Mesodermal cell (in vitro differentiated cells): ENCODE measurements at regions not wholly inside any gene's neighbourhood (a gene's known extent, or its start where the extent isn't known, plus 50 kb on each side); places are given as distances from the start of the nearest gene placed in this dataset.

Source experiments
- H3K27ac ChIP-seq: 2 replicates; pipeline ENCODE4 v1.7.0; 2013; ENCODE audit warnings: mild to moderate bottlenecking, low read depth, low read length, moderate library complexity; ENCODE audit not compliant: severe bottlenecking
- H3K36me3 ChIP-seq: 2 replicates; pipeline ENCODE4 v1.7.1; 2013; ENCODE audit warnings: mild to moderate bottlenecking, low read length, moderate library complexity; ENCODE audit not compliant: control insufficient read depth, insufficient read depth
- H3K4me1 ChIP-seq: one replicate; pipeline ENCODE4 v1.7.1; 2013; ENCODE audit warnings: mild to moderate bottlenecking, low read length; ENCODE audit not compliant: insufficient read depth, control insufficient read depth, poor library complexity, severe bottlenecking
- H3K4me3 ChIP-seq: 2 replicates; pipeline ENCODE4 v1.7.0; 2013; ENCODE audit warnings: low read length, control low read depth, mild to moderate bottlenecking; ENCODE audit not compliant: insufficient read depth, poor library complexity, severe bottlenecking; ENCODE audit errors: extremely low read depth
- H3K9me3 ChIP-seq: 2 replicates; pipeline ENCODE4 v1.7.1; 2013; ENCODE audit warnings: mild to moderate bottlenecking, low read length, moderate library complexity; ENCODE audit not compliant: control insufficient read depth
- WGBS, 2 experiments: methylation state at CpG; one replicate each; pipeline ENCODE4 v1.1.5; 2013; ENCODE audit warnings: missing lambda C conversion rate in 2 of 2; ENCODE audit not compliant: insufficient coverage in 2 of 2; 5-methylcytosine and 5-hydroxymethylcytosine counted together

DNA sequence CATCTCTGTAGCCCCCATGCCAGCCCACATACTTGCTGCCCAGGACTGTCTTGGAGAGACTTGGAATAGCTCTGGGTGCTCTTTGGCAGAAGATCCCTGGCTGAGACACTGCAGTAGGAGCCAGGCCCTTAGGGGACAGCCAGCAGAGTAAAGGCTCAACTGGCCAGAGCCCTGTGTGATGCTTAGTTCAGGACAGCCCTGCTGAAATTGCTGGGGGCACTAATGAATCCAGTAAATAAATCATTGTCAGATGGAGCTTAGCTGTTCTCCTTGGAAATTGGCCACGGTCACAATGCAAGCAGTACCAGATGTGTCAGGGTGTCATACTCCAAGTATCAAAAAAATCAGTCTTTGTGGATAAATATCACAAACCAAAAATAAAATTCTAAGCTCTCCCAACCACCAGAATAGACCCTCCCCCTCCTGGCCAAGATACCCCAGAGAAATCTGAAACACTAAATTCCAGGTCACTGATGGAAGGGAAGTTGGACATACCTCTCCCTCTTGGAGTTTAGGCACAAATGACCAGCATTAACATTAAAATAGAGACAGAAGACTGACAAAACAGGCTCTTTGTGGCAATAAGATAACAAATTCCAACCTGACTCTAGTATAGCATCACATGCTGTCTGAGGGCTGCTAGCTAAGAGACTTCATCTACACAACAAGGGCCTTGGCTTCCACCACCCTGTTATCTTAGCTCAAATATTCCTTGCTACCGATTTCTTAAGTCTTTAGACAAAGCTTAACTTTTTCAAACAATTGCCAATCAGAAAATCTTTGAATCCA, 83.2 kb upstream of the DNAH14 start:
- Histone ChIP-seq H3K27ac (no peak overlapping the region), H3K9me3 (no peaks in the 10 kb centered on the region), H3K4me3 (no peak overlapping the region), H3K36me3 (no peaks in the 10 kb centered on the region), H3K4me1 (no peaks in the 10 kb centered on the region)
- 75 to 78% methylated on average over 1 to 2 of the region's 2 CpGs for WGBS, 2 experiments

DNA sequence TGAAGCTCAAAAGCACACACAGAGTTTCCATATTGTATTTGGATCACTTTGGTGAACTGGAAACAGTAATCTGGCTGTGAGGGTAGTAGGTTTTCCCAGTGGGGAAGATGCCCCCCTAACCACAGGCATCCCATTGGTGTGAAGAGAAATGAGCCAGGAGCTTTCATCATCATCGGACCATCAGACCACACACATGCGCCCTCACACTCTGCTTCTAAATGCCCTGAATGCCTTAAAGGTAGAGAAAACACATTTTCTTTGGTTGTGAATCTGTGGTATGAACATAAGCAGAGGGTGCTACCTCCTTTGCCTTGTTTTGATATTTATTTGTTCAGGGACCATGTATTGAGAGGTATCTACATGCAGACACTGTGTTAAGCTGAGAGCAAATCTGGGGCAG, 79.0 kb upstream of the DNAH14 start:
- Histone ChIP-seq H3K4me3 (no peak overlapping the region), H3K9me3 (no peaks in the 10 kb centered on the region), H3K36me3 (no peaks in the 10 kb centered on the region), H3K4me1 (no peaks in the 10 kb centered on the region), H3K27ac (no peak overlapping the region)
- WGBS, 2 experiments: no CpG with 5 or more reads among the region's 2 CpGs

DNA sequence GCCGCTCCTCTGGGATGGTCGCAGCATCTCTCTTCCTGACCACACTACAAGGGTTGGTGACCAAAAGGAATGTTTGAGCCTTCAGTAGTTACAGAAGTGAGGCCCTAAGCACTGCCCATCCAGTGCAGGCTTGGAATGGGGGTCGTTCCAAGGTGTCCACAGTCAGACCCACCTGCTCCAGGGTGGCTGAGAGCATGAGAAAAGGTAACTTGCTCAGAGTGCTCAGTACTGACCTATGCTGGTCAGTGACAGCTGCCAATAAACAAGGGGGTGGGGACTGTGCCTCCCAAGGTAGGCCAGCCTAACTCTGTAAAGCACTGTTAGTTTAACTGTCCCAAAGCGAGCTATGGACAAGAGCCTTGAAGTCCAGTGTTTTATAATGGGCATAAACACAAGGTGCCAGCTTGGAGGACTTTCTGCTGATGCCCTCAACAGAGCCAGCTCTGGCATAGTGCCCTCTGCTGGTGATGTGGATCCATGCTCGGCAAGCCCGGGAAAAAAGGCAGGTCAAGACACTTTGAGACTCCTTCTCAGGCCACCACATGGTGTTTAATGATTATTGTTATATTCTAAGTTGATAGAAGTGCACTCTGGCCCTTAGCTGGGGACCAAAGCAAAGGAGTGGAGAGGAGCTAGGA, 78.1 kb upstream of the DNAH14 start:
- Histone ChIP-seq H3K27ac (no peak overlapping the region), H3K4me1 (no peaks in the 10 kb centered on the region), H3K9me3 (no peaks in the 10 kb centered on the region), H3K4me3 (no peak overlapping the region), H3K36me3 (no peaks in the 10 kb centered on the region)
- WGBS, 2 experiments: 38 to 50% methylated on average over 3 to 4 of the region's 6 CpGs

DNA sequence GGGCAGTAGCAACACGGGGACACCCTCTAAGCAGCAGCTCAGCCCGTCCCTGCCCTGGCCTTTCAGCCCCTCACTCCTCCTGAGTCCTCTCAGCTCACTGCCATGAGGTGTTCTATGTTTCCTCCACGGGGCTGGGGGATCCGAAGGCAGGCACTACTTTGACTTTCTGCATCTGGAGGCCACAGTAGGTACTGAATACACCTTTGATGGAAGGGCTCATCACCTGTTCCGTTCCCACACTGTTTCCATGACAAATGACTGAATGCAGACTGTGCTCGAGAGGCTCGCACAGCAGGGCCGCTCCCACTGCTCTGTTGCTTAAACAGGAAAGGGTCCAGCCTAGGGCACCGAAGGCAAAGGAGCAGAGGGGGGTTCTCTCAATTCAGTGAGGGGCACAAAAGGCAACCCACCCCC, 77.6 kb upstream of the DNAH14 start:
- Histone ChIP-seq H3K9me3 (no peaks in the 10 kb centered on the region), H3K36me3 (no peaks in the 10 kb centered on the region), H3K4me3 (no peak overlapping the region), H3K4me1 (no peaks in the 10 kb centered on the region), H3K27ac (no peak overlapping the region)
- WGBS, 2 experiments: 51 to 60% methylated on average over 9 of the region's 9 CpGs

DNA sequence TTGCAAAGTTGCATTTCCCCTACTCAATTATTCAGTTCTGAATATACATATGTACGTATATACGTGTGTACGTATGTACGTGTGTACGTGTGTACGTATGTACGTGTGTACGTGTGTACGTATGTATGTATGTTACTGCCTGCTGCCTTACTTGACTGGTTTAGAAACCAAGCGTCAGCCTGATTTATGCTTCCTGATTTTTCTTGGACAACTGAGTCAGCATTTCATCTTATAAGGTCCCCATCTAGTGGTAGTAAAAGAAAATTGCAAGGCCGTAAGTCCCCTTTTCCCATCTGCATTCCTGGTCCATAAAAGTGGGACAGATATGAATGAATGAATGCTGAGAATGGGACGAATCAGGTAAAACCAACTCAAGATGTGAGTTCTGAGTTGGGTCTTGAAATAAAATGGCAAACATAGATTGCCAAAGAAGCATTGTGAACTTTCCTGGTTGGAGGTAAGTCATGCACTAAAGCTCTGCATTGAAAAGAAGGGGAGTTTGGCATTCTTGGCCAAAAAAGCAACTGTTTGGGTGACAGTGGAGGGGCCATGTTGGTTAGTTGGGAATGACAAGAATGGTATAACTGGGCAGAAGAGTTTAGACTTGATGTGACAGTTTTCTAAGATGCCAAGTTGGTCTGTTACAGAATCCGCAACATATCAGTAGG, 76.4 kb upstream of the DNAH14 start:
- Histone ChIP-seq H3K27ac (no peak overlapping the region), H3K4me3 (no peak overlapping the region), H3K9me3 (no peaks in the 10 kb centered on the region), H3K36me3 (no peaks in the 10 kb centered on the region), H3K4me1 (no peaks in the 10 kb centered on the region)
- WGBS, 2 experiments: 38 to 49% methylated on average over 2 to 6 of the region's 13 CpGs

DNA sequence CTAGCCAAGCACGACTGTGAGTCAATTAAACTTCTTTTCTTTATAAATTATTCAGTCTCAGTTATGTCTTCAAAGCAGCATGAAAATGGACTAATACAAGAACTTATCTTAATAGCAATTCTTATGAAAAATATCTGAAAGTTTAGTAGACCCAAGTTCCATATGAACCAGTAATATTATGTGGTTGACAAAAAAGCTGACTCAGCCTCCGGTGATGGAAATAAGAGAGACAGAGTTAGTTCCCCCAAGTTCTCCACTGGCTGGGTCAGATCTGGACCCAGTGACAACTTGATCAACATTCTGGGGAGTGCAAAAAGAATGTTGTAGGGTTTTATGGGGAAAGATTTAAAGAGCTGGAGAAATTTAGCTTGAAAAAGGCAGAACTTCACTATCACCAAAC, 72.5 kb upstream of the DNAH14 start:
- 80% methylated on average over 1 of the region's 2 CpGs; no CpG with 5 or more reads in 1 of the 2 experiments for WGBS, 2 experiments
- Histone ChIP-seq H3K4me1 (no peaks in the 10 kb centered on the region), H3K4me3 (no peak overlapping the region), H3K27ac (no peak overlapping the region), H3K36me3 (no peaks in the 10 kb centered on the region), H3K9me3 (no peaks in the 10 kb centered on the region)

DNA sequence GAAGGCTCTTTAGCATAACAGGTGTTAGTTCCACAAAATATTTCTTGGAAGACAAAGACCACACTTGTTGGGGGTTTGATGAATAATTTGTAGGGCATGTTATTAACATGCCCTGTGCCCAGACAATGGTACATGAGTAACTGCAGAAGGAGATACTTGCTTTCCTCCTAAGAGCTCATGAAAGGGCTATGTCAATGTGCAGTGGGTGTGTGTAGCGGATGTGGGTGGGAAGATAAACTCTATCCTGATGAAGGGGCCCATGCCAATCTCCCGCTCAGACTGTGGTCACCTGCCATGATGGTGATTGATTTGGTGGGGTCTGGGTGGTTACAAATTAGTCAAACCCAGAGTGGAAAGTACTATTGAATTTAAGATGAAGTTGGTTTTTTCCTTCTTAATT, 69.8 kb upstream of the DNAH14 start:
- Histone ChIP-seq H3K27ac (no peak overlapping the region), H3K36me3 (no peaks in the 10 kb centered on the region), H3K4me1 (no peaks in the 10 kb centered on the region), H3K9me3 (no peaks in the 10 kb centered on the region), H3K4me3 (no peak overlapping the region)
- WGBS, 2 experiments: 100% methylated on average over 2 of the region's 2 CpGs

DNA sequence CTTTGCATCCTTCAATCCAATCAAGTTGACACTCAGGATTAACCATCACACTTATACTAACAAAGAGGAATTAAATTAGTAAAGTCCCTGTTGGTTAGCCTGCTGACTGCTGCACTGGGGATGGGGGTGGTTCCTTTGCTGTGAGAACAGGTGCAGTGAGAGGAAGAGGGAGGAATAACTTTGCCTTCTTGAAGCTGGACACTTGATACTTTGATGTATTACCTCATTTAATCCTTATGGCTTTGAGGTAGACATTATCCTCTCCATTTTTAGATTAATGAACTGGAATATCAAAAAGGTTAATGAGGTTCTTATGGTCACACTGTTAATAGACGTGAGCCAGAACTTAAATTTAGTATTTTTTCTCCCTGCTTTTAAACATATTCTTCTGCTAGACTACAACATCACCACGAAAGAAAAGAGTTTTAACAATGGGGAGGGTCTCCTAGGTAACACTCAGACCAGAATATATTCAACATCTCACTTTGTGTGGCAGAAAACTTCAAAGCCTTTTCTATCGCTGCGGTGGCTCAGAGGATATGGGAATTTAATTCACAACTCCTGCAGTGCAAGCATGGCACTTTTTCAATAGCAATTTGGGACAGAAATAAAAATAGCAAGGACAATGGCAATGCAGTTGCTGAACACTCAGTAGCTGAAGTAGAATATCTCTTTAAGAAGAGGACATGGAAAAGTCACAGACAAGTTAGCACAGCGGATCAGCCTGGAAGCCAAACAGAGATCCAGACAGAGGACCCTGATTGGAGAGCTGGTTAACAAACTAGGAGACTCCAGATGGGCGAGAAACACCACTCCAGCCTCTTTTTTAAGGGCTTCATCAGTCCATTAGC, 68.8 kb upstream of the DNAH14 start:
- WGBS, 2 experiments: 77 to 83% methylated on average over 2 to 5 of the region's 6 CpGs
- Histone ChIP-seq H3K4me1 (no peaks in the 10 kb centered on the region), H3K27ac (no peak overlapping the region), H3K4me3 (no peak overlapping the region), H3K36me3 (no peaks in the 10 kb centered on the region), H3K9me3 (peaks cover 3% of the 10 kb centered on the region)

DNA sequence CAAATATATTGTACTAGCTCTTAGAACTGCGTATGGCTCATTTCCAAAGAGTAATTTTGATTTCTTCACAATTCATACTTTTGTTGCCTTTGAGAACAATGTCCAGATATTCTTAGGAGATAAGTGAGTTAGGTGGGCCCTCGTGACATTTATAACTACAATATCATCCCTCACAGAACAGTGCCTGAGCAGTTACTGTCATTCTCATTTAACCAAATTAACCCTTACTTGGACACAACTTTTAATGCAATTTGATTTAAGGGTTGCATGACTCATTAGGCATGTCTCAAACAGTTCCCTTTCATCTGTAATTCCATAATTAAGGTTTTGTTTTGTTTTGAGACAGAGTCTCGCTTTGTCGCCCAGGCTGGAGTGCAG, 68.1 kb upstream of the DNAH14 start:
- H3K4me3 ChIP-seq: no peak overlapping the region
- H3K27ac ChIP-seq: no peak overlapping the region
- H3K36me3 ChIP-seq: no peaks in the 10 kb centered on the region
- 91 to 100% methylated on average over 3 to 4 of the region's 4 CpGs for WGBS, 2 experiments
- peaks cover 5% of the 10 kb centered on the region for H3K9me3 ChIP-seq
- H3K4me1 ChIP-seq: no peaks in the 10 kb centered on the region

DNA sequence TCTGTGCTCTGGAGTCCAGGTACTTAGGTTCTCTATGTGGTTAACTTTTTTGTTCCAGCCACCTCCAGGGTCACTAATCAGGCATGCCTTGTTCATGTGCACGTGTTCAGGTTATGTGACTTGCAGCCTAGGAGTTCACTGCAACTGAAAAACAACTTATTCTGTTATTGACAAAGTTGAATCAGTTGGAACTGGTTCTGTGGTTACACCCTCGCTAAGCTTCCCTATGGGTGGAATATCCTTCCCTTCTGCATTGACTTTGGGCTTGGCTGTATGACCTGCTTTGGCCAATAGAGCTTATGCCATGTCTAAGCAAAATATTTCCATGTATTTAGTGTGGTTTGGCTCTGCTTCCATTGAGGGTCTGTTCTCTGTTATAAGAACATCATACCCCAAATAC, 66.0 kb upstream of the DNAH14 start:
- 80 to 87% methylated on average over 1 to 2 of the region's 2 CpGs for WGBS, 2 experiments
- Histone ChIP-seq H3K36me3 (no peaks in the 10 kb centered on the region), H3K27ac (no peak overlapping the region), H3K4me1 (no peaks in the 10 kb centered on the region), H3K9me3 (peaks cover 7% of the 10 kb centered on the region), H3K4me3 (no peak overlapping the region)
